Gastroesophageal sphincter (tissue), 2 donors: ENCODE measurements at regions not wholly inside any gene's neighbourhood (a gene's known extent, or its start where the extent isn't known, plus 50 kb on each side); places are given as distances from the start of the nearest gene placed in this dataset.

Experiments
- POLR2A ChIP-seq, 2 donors: fragments of 450-650 bp; IDR thresholded peaks; one replicate each; pipeline ENCODE4 v1.6.1; 2017; ENCODE audit warnings: antibody characterized with exemption in 2 of 2, mild to moderate bottlenecking in 2 of 2, moderate library complexity in 1 of 2
- POLR2AphosphoS5 ChIP-seq: sonication (generic); formaldehyde crosslinking; IDR thresholded peaks from one replicate; pipeline ENCODE4 v1.6.1; 2017; ENCODE audit warnings: antibody characterized with exemption

DNA sequence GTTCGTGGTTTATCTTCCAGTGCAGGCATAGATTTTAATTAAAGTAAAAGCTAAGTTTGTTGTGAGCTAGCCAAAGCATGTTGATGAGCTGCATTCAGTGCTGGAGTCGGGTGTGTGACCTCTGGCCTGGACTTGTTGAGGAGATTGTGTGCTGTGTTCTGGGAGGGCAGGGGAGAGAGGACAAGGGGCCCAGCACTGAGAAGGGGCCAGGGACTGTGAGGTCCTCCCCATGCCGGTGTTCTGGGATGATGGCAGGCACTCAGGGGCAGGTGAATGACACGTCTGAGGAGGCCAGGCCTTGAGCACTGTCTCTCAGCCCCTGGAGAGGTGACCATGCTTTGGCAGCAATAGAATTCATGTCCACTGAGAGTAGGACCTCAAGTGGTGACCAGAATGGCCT, 97.9 kb downstream of the FOXF2 start:
- TF ChIP-seq POLR2AphosphoS5 = no peak
- no peak for TF ChIP-seq POLR2A (IDR thresholded peaks at IDR 0.05)
